LNCAP (cell line): ENCODE measurements at regions not wholly inside any gene's neighbourhood (a gene's known extent, or its start where the extent isn't known, plus 50 kb on each side); places are given as distances from the start of the nearest gene placed in this dataset.
A peak's percentile ranks its signal among the peaks of the same experiment; 100 is the strongest.

Experiments used
- TF ChIP-seq, protein P1 (sequence below): fragments of 450-650 bp; IDR thresholded peaks from 2 replicates; pipeline ENCODE4 v1.5.1; 2017; ENCODE audit warnings: mild to moderate bottlenecking

DNA sequence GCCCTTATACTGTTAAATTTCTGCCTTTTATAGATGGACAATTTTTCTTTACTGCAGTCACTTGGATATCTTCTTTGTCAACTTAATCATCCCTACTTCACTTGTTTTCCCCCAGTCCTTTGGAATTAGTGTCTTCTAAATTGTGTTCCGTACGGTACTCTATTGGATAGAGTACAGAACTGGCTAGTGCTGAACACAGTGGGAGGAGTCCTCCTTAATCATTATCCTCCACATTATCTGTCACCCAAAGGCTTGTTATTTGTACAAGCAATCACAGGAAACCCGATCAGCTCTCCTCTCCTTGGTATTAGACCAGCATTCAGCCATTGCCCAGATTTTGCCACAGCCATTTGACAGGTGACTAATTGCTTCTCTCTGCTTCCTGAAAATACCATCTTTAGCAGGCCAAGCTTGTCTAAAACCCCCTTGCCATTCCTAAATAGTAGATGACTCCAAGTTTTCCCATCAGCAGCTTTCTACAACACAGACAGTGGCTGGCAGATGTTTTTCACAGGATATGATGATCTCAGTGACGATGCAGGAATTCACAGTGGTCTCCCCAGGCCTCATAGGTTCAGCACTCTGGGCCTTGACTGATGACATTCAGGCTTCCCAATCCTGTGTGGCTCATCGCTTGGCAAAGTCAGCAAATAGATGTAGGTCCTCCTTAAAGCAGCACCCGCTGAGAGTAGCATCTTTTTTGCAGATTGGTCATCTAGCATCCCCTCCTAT is 216.0 kb upstream of the RGS6 start:
- TF ChIP-seq, protein P1, sequence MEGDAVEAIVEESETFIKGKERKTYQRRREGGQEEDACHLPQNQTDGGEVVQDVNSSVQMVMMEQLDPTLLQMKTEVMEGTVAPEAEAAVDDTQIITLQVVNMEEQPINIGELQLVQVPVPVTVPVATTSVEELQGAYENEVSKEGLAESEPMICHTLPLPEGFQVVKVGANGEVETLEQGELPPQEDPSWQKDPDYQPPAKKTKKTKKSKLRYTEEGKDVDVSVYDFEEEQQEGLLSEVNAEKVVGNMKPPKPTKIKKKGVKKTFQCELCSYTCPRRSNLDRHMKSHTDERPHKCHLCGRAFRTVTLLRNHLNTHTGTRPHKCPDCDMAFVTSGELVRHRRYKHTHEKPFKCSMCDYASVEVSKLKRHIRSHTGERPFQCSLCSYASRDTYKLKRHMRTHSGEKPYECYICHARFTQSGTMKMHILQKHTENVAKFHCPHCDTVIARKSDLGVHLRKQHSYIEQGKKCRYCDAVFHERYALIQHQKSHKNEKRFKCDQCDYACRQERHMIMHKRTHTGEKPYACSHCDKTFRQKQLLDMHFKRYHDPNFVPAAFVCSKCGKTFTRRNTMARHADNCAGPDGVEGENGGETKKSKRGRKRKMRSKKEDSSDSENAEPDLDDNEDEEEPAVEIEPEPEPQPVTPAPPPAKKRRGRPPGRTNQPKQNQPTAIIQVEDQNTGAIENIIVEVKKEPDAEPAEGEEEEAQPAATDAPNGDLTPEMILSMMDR, result no peak

DNA sequence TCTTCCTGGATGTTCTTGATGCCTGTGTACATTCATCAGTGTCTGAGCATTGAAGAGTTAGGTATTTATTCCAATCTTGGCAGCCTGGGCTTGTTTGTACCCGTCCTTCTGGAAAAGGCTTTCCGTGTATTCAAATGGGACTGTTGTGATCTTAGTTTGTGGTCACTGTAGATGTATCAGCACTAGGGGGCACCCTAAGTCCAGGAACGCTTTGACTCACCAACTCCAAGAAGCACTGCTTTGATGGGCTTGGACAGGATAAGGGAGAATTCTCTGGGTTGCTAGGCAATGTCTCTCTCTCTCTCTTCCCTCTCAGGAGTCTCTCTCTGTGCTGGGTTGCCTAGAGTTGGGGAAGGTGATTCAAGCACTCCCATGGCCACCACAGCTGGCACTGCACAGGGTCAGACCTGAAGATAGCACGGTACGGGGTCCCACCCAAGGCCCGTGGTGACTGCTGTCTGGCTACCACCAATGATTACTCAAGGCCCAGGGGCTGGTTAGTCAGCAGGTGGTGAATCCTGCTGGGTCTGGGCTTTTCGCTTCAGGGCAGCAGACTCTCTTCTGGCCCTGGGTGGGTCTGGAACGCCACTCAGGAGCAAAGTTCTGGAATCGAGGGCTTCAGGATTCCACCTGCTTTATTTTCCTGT is 211.1 kb upstream of the RGS6 start:
- TF ChIP-seq, protein P1, result peak; percentile 62

DNA sequence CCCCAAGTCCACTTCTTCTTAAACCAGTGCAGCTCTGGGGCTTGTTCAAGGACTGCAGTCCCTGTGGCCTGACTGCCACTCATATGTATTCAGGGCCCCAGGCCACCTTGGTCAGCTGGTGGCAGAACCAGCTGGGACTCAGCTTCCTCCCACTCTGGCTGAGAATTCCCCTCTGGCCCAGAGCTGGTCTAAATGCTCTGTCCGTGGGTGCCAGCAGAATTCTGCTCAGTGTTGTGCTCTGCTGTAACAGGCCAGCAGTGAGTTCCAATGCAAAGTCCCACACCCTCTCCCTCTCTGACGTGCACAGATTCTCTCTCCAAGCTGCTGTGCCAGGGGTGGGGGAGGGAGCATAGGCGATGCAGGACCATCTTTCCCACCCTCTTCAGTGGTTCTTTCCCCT is 210.4 kb upstream of the RGS6 start:
- TF ChIP-seq, protein P1, result no peak

DNA sequence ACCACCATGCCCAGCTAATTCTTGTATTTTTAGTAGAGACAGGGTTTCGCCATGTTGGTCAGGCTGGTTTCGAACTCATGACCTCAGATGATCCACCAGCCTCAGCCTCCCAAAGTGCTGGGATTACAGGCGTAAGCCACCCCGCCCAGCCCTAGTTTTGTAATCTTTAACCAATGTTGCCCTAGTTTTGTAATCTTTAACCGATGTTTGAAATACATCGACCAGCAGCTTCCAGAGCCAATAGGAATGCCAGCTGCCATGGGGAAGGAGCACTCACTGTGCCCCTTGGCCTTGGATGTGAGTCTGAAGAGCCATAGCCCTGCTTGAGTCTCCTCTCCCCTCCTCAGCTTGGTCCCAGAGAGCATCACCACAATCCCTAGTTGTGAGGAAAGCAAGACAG is 209.3 kb upstream of the RGS6 start:
- TF ChIP-seq, protein P1, result no peak

DNA sequence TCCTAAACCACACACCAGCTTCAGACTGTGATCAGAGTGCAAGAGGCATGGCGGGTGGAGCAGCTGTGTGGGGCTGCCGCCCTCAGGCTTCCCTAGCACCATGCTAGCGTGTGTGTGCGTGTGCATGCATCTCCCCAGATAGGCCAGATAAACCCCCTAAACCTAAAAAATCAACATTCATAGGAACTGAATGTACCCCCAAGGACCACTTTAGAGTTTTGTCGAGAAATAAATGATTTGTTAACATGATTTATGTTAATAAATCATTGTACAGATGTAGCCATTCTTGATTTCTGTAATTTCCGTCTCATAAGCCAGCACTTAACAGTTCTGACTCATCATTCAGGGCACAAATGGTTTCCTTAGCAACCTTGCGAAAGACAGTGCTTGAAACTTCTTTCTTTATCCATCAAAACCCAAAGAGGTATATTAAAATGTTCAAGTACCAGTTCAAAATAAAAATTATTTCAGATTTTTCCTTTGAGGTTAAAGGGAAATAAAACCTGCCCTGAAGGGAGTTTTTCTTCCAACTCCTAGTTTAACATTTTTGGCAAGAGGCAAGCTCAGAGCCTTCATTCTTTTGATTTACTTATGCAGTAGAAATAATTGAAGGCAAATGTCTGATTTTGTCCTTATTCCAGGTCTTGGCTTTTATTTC is 206.2 kb upstream of the RGS6 start:
- TF ChIP-seq, protein P1, result no peak

DNA sequence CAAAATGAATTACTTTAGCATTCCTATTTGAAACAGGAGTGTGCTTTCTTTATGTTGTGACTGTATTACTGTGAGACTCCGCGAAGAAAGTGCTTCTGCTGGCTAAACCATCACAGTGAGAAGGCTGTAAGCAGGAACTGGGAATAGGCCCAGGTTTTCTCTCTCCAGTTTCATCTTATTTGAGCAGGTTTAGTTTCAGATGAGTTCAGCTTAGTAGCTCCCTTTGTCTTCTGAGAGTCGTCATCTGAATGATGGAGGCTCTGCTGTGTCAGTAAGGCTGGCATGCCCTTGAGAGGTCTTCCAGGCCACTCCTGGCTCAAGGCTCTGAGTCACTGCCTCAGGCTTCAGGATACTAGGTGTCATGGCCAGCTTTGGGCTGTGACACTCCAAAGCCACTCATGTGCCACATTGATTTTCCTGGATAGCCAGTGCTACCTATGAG is 205.6 kb upstream of the RGS6 start:
- TF ChIP-seq, protein P1, result no peak

DNA sequence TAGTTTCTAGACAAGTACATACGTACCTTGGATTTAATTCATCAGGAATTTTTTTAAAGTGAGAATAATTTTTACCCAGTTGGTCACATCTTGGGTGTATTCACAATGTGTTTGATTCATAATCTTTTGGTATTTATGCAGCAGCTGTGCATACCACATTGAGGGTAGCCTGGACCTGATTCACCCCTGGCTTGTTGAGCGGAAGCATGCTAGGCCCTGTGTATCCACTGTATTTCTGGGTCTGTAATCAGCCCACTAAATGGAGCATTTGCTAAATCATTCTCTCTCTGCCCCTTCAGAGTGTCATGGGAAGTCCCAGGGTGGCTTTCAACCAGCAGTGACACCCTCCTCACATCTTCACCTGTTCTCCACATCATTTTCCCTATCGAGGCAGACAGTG is 203.8 kb upstream of the RGS6 start:
- TF ChIP-seq, protein P1, result no peak
